ENCODE measurements at regions not wholly inside any gene's neighbourhood (a gene's known extent, or its start where the extent isn't known, plus 50 kb on each side); places are given as distances from the start of the nearest gene placed in this dataset.

DNA sequence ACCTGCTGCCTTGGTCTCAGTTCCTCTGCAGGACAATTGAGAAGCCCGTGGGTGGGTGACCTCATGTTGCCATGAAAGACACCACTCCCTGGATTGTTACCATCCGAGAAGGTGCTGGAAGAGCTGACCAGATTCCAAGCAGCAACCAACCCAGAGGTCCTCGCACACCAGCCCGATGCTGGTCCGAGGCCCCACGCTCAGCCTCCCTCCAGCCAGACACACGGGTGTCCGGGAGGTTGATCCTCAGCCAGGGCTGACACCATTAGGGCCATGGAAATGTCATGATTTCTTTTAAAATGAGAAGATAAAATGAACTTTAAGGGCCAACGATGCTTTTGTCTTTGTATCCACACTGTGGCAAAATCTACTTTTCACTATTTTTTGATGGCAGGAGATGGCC, 242.3 kb downstream of the RBFOX3 start:
- TF ChIP-seq POLR2A (IDR thresholded peaks at IDR 0.05): no peak
- TF ChIP-seq, protein P1, sequence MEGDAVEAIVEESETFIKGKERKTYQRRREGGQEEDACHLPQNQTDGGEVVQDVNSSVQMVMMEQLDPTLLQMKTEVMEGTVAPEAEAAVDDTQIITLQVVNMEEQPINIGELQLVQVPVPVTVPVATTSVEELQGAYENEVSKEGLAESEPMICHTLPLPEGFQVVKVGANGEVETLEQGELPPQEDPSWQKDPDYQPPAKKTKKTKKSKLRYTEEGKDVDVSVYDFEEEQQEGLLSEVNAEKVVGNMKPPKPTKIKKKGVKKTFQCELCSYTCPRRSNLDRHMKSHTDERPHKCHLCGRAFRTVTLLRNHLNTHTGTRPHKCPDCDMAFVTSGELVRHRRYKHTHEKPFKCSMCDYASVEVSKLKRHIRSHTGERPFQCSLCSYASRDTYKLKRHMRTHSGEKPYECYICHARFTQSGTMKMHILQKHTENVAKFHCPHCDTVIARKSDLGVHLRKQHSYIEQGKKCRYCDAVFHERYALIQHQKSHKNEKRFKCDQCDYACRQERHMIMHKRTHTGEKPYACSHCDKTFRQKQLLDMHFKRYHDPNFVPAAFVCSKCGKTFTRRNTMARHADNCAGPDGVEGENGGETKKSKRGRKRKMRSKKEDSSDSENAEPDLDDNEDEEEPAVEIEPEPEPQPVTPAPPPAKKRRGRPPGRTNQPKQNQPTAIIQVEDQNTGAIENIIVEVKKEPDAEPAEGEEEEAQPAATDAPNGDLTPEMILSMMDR (IDR thresholded peaks at IDR 0.05): no peak

All from tibial nerve (tissue), 3 donors.